GM12891 (cell line): ENCODE measurements at regions not wholly inside any gene's neighbourhood (a gene's known extent, or its start where the extent isn't known, plus 50 kb on each side); places are given as distances from the start of the nearest gene placed in this dataset.
"Not testable (repeated sequence)": the region's sequence is repeated elsewhere in the genome, so short reads cannot be mapped to it uniquely, and the experiment has no call there.

Experiments
- DNase-seq: peaks from one replicate; pipeline ENCODE4 v3.0.0; 2011; ENCODE audit warnings: low spot score; ENCODE audit not compliant: insufficient read length
- FAIRE-seq: peaks from 2 replicates; lab custom pipeline; 2011; peaks lifted over from hg19 to GRCh38; lab: Jason Lieb, UNC
- PAX5 ChIP-seq: IDR thresholded peaks from 2 replicates; pipeline ENCODE4 v1.6.1; 2011; ENCODE audit warnings: low read length, moderate library complexity, mild to moderate bottlenecking; ENCODE audit not compliant: insufficient read depth, severe bottlenecking
- POLR2A ChIP-seq: IDR thresholded peaks from 2 replicates; pipeline ENCODE4 v1.6.1; 2011; ENCODE audit warnings: low read depth, low read length, control low read depth
- POLR2AphosphoS5 ChIP-seq: IDR thresholded peaks from 2 replicates; pipeline ENCODE4 v1.6.1; 2011; ENCODE audit warnings: low read depth, low read length, control low read depth
- POU2F2 ChIP-seq: IDR thresholded peaks from 2 replicates; pipeline ENCODE4 v1.6.1; 2011; ENCODE audit warnings: low read depth, mild to moderate bottlenecking, control low read depth, low read length, moderate library complexity
- SPI1 ChIP-seq: IDR thresholded peaks from 2 replicates; pipeline ENCODE4 v1.6.1; 2011; ENCODE audit warnings: low read depth, low read length, control low read depth
- TAF1 ChIP-seq: IDR thresholded peaks from 2 replicates; pipeline ENCODE4 v1.6.1; 2011; ENCODE audit warnings: low read depth, low read length, control low read depth

DNA sequence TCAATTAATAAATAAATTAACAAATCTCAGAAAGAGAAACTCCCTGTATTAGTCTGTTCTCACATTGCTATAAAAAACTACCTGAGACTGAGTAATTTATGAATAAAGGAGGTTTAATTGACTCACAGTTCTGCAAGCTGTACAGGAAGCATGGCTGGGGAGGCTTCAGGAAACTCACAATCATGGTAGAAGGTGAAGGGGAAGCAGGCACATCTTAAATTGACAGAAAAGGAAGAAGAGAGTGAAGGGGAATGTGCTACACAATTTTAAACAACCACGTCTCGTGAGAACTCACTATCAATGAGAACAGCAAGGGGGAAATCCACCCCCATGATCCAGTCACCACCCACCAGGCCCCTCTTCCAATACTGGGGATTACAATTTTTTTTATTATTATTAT is 358.3 kb upstream of the KIAA1217 start:
- no peak for DNase-seq
- no peak for TF ChIP-seq POLR2AphosphoS5
- no peak for TF ChIP-seq POLR2A
- no peak for TF ChIP-seq PAX5
- TF ChIP-seq TAF1, result no peak
- TF ChIP-seq POU2F2, result no peak
- TF ChIP-seq SPI1, result no peak
- FAIRE-seq, result no peak

DNA sequence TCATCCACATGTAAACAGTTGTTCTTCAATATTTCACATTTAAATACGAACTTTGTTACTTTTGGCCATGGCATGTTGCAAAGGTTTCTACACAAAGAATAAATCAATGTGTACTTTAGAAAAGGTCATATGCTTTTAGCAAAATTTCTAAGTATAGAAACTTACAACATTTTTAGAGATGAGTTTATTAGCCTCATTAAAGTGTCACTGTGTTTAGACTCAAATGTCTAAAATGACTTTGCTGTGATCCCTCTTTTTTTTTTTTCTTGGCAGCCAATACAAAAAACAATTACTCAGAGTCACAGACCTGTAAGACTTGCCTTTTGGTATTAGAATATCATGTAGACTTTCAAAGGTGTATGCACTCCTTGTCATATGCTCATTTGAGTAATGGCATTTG is 349.3 kb upstream of the KIAA1217 start:
- TF ChIP-seq POU2F2 (no peak), POLR2A (no peak), SPI1 (no peak), TAF1 (no peak), POLR2AphosphoS5 (no peak), PAX5 (no peak)
- no peak for FAIRE-seq
- DNase-seq, result no peak

- DNase-seq, result no peak
- TF ChIP-seq PAX5, result no peak
- TF ChIP-seq POLR2AphosphoS5, result no peak
- no peak for TF ChIP-seq POU2F2
- TF ChIP-seq SPI1, result no peak
- FAIRE-seq, result no peak
These were observed 344.2 kb upstream of the KIAA1217 start for GRCh38 chr10:23864631-23865147.

DNA sequence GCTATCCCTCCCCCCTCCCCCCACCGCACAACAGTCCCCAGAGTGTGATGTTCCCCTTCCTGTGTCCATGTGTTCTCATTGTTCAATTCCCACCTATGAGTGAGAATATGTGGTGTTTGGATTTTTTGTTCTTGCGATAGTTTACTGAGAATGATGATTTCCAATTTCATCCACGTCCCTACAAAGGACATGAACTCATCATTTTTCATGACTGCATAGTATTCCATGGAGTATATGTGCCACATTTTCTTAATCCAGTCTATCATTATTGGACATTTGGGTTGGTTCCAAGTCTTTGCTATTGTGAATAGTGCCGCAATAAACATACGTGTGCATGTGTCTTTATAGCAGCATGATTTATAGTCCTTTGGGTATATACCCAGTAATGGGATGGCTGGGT is 342.0 kb upstream of the KIAA1217 start:
- FAIRE-seq, DNase-seq: not testable (repeated sequence)

- FAIRE-seq, result no peak
- TF ChIP-seq TAF1 (no peak), POLR2AphosphoS5 (no peak), POU2F2 (no peak), SPI1 (no peak), PAX5 (no peak), POLR2A (no peak)
- no peak for DNase-seq
These were observed 340.8 kb upstream of the KIAA1217 start for GRCh38 chr10:23868121-23868520.

- no peak for TF ChIP-seq TAF1
- no peak for TF ChIP-seq PAX5
- TF ChIP-seq POLR2AphosphoS5, result no peak
- no peak for TF ChIP-seq POLR2A
- TF ChIP-seq POU2F2, result no peak
- no peak for TF ChIP-seq SPI1
- DNase-seq (no peak), FAIRE-seq (no peak)
These were observed 339.4 kb upstream of the KIAA1217 start for GRCh38 chr10:23869548-23869947.

DNA sequence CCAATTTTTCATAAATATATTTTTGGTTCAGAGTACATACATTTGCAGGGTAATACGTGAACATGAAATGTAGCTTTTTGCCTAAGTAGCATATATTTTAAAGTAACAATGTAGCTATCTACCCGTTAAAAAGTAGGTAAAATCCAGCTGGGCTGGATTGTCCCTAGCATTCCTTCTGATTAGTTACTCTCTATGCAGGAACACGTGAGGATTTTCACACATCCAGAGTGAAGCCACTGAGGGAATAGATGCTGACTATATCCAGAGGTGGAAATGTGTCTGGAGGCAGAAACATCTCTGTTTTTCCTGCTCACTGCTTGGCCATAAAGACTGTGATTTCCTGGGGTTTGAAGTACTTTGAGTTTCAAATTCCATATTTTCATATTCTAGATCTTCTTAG is 338.9 kb upstream of the KIAA1217 start:
- FAIRE-seq, result no peak
- TF ChIP-seq POLR2A, result no peak
- no peak for TF ChIP-seq POLR2AphosphoS5
- TF ChIP-seq SPI1, result no peak
- no peak for TF ChIP-seq POU2F2
- TF ChIP-seq PAX5, result no peak
- TF ChIP-seq TAF1, result no peak

GRCh38 chr10:23870651-23871610 is 338.0 kb upstream of the KIAA1217 start:
- DNase-seq (no peak), FAIRE-seq (no peak)
- TF ChIP-seq POLR2A (no peak), POLR2AphosphoS5 (no peak), TAF1 (no peak), SPI1 (no peak), PAX5 (no peak), POU2F2 (no peak)

More for the DNA sequence above, 338.9 kb upstream of the KIAA1217 start:
- DNase-seq, result no peak

GRCh38 chr10:23872290-23872689 is 336.6 kb upstream of the KIAA1217 start:
- FAIRE-seq (no peak), DNase-seq (no peak)
- TF ChIP-seq PAX5 (no peak), SPI1 (no peak), TAF1 (no peak), POU2F2 (no peak), POLR2AphosphoS5 (no peak), POLR2A (no peak)

- TF ChIP-seq PAX5 (no peak), TAF1 (no peak), POLR2A (no peak), POU2F2 (no peak), SPI1 (no peak), POLR2AphosphoS5 (no peak)
- FAIRE-seq, result no peak
- no peak for DNase-seq
These were observed 331.1 kb upstream of the KIAA1217 start for GRCh38 chr10:23877791-23878320.
